H1 (cell line): ENCODE measurements at regions not wholly inside any gene's neighbourhood (a gene's known extent, or its start where the extent isn't known, plus 50 kb on each side); places are given as distances from the start of the nearest gene placed in this dataset.

Experiments used
- CTCF ChIA-PET: fragments of 300-600 bp; sonication (Branson Sonifier 250); formaldehyde crosslinking; loops from one replicate; lab custom pipeline; 2021; ENCODE audit not compliant: partially characterized antibody; lab: Charles Lee
- POLR2A ChIA-PET: fragments of 300-600 bp; sonication (Branson Sonifier 250); formaldehyde crosslinking; loops from one replicate; lab custom pipeline; 2021; ENCODE audit warnings: inconsistent platforms; ENCODE audit not compliant: partially characterized antibody; lab: Charles Lee
- DNase-seq, 2 experiments: peaks; one replicate each; pipeline versions ENCODE4 v3.0.0 to v3.0.0-alpha.2; 2010 to 2022; ENCODE audit warnings: low spot score in 2 of 2, low read depth in 1 of 2, mixed read lengths in 1 of 2
- FAIRE-seq: peaks from 2 replicates; lab custom pipeline; 2011; peaks lifted over from hg19 to GRCh38; lab: Jason Lieb, UNC
- H2AFZ ChIP-seq: 2 replicates; pipeline ENCODE4 v1.8.1; 2012; ENCODE audit warnings: low read length, inconsistent platforms
- H2AK5ac ChIP-seq: 2 replicates; pipeline ENCODE4 v1.6.1; 2013; ENCODE audit warnings: low read depth, low read length
- H2BK120ac ChIP-seq: replicated peaks from 2 replicates; pipeline ENCODE3; 2013; ENCODE audit warnings: low read depth, low read length, inconsistent platforms
- H2BK12ac ChIP-seq: 2 replicates; pipeline ENCODE4 v1.6.1; 2013; ENCODE audit warnings: low read depth, low read length
- H2BK15ac ChIP-seq: 2 replicates; pipeline ENCODE4 v1.6.1; 2013; ENCODE audit warnings: low read length
- H2BK20ac ChIP-seq: 2 replicates; pipeline ENCODE4 v1.6.1; 2013; ENCODE audit warnings: low read length
- H2BK5ac ChIP-seq: 2 replicates; pipeline ENCODE4 v1.6.1; 2013; ENCODE audit warnings: low read depth, low read length
- H3K14ac ChIP-seq: 2 replicates; pipeline ENCODE4 v1.6.1; 2013; ENCODE audit warnings: inconsistent platforms; ENCODE audit not compliant: insufficient read length
- H3K18ac ChIP-seq: 2 replicates; pipeline ENCODE4 v1.6.1; 2013; ENCODE audit warnings: low read length; ENCODE audit errors: extremely low read depth
- H3K23ac ChIP-seq: 2 replicates; pipeline ENCODE4 v1.6.1; 2013; ENCODE audit warnings: inconsistent platforms; ENCODE audit not compliant: insufficient read length
- H3K23me2 ChIP-seq: 2 replicates; pipeline ENCODE4 v1.6.1; 2013; ENCODE audit warnings: low read depth, low read length
- H3K27ac ChIP-seq: 2 replicates; pipeline ENCODE4 v1.6.1; 2011; ENCODE audit warnings: low read depth, low read length, inconsistent platforms
- H3K27me3 ChIP-seq, 4 experiments: replicated peaks in 1 of 4; 1 replicate in 1 of 4; 2 replicates in 3 of 4; pipeline versions ENCODE4 v1.6.1 to v1.8.1; 2011 to 2013; ENCODE audit warnings: low read length in 3 of 4, mild to moderate bottlenecking in 3 of 4, inconsistent platforms in 2 of 4, mixed read lengths in 2 of 4, moderate library complexity in 1 of 4; ENCODE audit not compliant: control insufficient read depth in 3 of 4, insufficient read depth in 3 of 4; ENCODE audit errors: extremely low read depth in 1 of 4
- H3K36me3 ChIP-seq, 4 experiments: 2 replicates each; pipeline versions ENCODE4 v1.6.1 to v1.8.1; 2011 to 2013; ENCODE audit warnings: mild to moderate bottlenecking in 4 of 4, low read length in 3 of 4, moderate library complexity in 2 of 4, control low read depth in 1 of 4, inconsistent platforms in 1 of 4; ENCODE audit not compliant: insufficient read depth in 4 of 4, control insufficient read depth in 2 of 4
- H3K4ac ChIP-seq: replicated peaks from 2 replicates; pipeline ENCODE3; 2013; ENCODE audit warnings: low read length, low read depth, mixed read lengths, inconsistent platforms; ENCODE audit not compliant: insufficient read length
- H3K4me1 ChIP-seq, 4 experiments: replicated peaks in 1 of 4; 1 replicate in 1 of 4; 2 replicates in 3 of 4; pipeline versions ENCODE4 v1.6.1 to v1.8.1; 2011 to 2013; ENCODE audit warnings: low read length in 3 of 4, inconsistent platforms in 2 of 4, mixed read lengths in 1 of 4; ENCODE audit not compliant: insufficient read depth in 4 of 4, control insufficient read depth in 3 of 4
- H3K4me2 ChIP-seq, 2 experiments: 2 replicates each; pipeline versions ENCODE4 v1.6.1 to v1.8.1; 2011 to 2013; ENCODE audit warnings: low read depth in 2 of 2, low read length in 2 of 2, control low read depth in 1 of 2, inconsistent platforms in 1 of 2, mild to moderate bottlenecking in 1 of 2; ENCODE audit not compliant: insufficient read depth in 1 of 2
- H3K4me3 ChIP-seq, 4 experiments: fragments of 200-600, 300-600 bp in 1 of 4; sonication (generic), shearing (Covaris generic), sonication (Bioruptor Twin) in 1 of 4; 2 replicates each; pipeline versions ENCODE4 v1.5.1 to v1.8.1; 2011 to 2016; ENCODE audit warnings: low read length in 4 of 4, low read depth in 3 of 4, control low read depth in 2 of 4, inconsistent platforms in 2 of 4, mild to moderate bottlenecking in 2 of 4, mixed read lengths in 1 of 4, moderate library complexity in 1 of 4; ENCODE audit not compliant: insufficient read depth in 2 of 4; ENCODE audit errors: extremely low read depth in 1 of 4
- H3K56ac ChIP-seq: replicated peaks from 2 replicates; pipeline ENCODE3; 2013; ENCODE audit warnings: low read depth, mild to moderate bottlenecking, mixed read lengths, low read length, inconsistent platforms; ENCODE audit not compliant: insufficient read length
- H3K79me1 ChIP-seq: 2 replicates; pipeline ENCODE4 v1.6.1; 2013; ENCODE audit warnings: low read depth, low read length, control low read depth
- H3K79me2 ChIP-seq, 2 experiments: 2 replicates each; pipeline versions ENCODE4 v1.6.1 to v1.8.1; 2012 to 2013; ENCODE audit warnings: low read length in 2 of 2, mild to moderate bottlenecking in 2 of 2, inconsistent platforms in 1 of 2; ENCODE audit not compliant: insufficient read depth in 2 of 2, control insufficient read depth in 1 of 2
- H3K9ac ChIP-seq, 4 experiments: replicated peaks in 1 of 4; 1 replicate in 1 of 4; 2 replicates in 3 of 4; pipeline versions ENCODE4 v1.6.1 to v1.8.1; 2011 to 2013; ENCODE audit warnings: low read depth in 3 of 4, low read length in 3 of 4, control low read depth in 2 of 4, mild to moderate bottlenecking in 2 of 4, moderate library complexity in 2 of 4, inconsistent platforms in 1 of 4; ENCODE audit errors: extremely low read depth in 1 of 4
- H3K9me3 ChIP-seq, 2 experiments: 2 replicates each; pipeline versions ENCODE4 v1.6.1 to v1.8.1; 2012 to 2013; ENCODE audit warnings: mild to moderate bottlenecking in 2 of 2, moderate library complexity in 2 of 2, control low read depth in 1 of 2, inconsistent platforms in 1 of 2, low read depth in 1 of 2, low read length in 1 of 2, mixed read lengths in 1 of 2; ENCODE audit not compliant: insufficient read depth in 2 of 2
- H4K20me1 ChIP-seq, 2 experiments: replicated peaks in 1 of 2; 2 replicates each; pipeline versions ENCODE3 to v1.8.1; 2011 to 2013; ENCODE audit warnings: inconsistent platforms in 2 of 2, low read length in 2 of 2, mild to moderate bottlenecking in 1 of 2; ENCODE audit not compliant: insufficient read depth in 2 of 2, control insufficient read depth in 1 of 2
- H4K5ac ChIP-seq: 2 replicates; pipeline ENCODE4 v1.6.1; 2013; ENCODE audit warnings: low read length, low read depth, mixed read lengths, inconsistent platforms; ENCODE audit not compliant: insufficient read length
- H4K8ac ChIP-seq: 2 replicates; pipeline ENCODE4 v1.8.0; 2013; ENCODE audit warnings: mild to moderate bottlenecking, moderate library complexity, low read length, inconsistent platforms; ENCODE audit not compliant: insufficient read depth; ENCODE audit errors: extremely low read depth
- H4K91ac ChIP-seq: replicated peaks from 2 replicates; pipeline ENCODE3; 2013; ENCODE audit warnings: low read length, mixed read lengths, inconsistent platforms; ENCODE audit not compliant: insufficient read length
- CHD1 ChIP-seq: IDR thresholded peaks from 2 replicates; pipeline ENCODE4 v1.6.1; 2012; ENCODE audit warnings: low read depth, low read length, improper control_type of control experiment
- CTCF ChIP-seq, 3 experiments: IDR thresholded peaks; 1 replicate in 2 of 3; 2 replicates in 1 of 3; pipeline versions ENCODE4 v1.5.1 to v1.6.1; 2011; ENCODE audit warnings: low read length in 3 of 3, mild to moderate bottlenecking in 3 of 3, inconsistent platforms in 2 of 3, low read depth in 1 of 3, moderate library complexity in 1 of 3; ENCODE audit not compliant: insufficient read depth in 1 of 3; ENCODE audit errors: control extremely low read depth in 1 of 3
- HDAC2 ChIP-seq, 2 experiments: fragments of 300-600 bp in 1 of 2; sonication (generic) in 1 of 2; IDR thresholded peaks; 2 replicates each; pipeline ENCODE4 v1.6.1; 2011 to 2012; ENCODE audit warnings: low read depth in 2 of 2, low read length in 2 of 2, mild to moderate bottlenecking in 2 of 2, moderate library complexity in 2 of 2, borderline replicate concordance in 1 of 2, inconsistent platforms in 1 of 2
- PHF8 ChIP-seq: fragments of 200-600 bp; sonication (generic); conservative IDR thresholded peaks from 2 replicates; pipeline ENCODE4 v1.7.1; 2012; ENCODE audit warnings: low read depth, mild to moderate bottlenecking, inconsistent platforms, low read length, moderate library complexity
- RAD21 ChIP-seq, 2 experiments: IDR thresholded peaks in 1 of 2; conservative IDR thresholded peaks in 1 of 2; 2 replicates each; pipeline ENCODE4 v1.6.1; 2011; ENCODE audit warnings: low read depth in 2 of 2, low read length in 2 of 2, improper control_type of control experiment in 1 of 2, inconsistent platforms in 1 of 2, mild to moderate bottlenecking in 1 of 2, moderate library complexity in 1 of 2
- SAP30 ChIP-seq: fragments of 300-600 bp; sonication (generic); IDR thresholded peaks from 2 replicates; pipeline ENCODE4 v1.7.1; 2012; ENCODE audit warnings: low read length, moderate library complexity, mild to moderate bottlenecking, inconsistent platforms; ENCODE audit not compliant: insufficient read depth, insufficient replicate concordance
- SP2 ChIP-seq: IDR thresholded peaks from 2 replicates; pipeline ENCODE4 v1.6.1; 2012; ENCODE audit warnings: mild to moderate bottlenecking, low read length, inconsistent platforms
- TAF7 ChIP-seq: optimal IDR thresholded peaks from 2 replicates; pipeline ENCODE3; 2011; ENCODE audit warnings: low read depth, mild to moderate bottlenecking, inconsistent platforms, low read length, moderate library complexity, borderline replicate concordance
- YY1 ChIP-seq: IDR thresholded peaks from 2 replicates; pipeline ENCODE4 v1.6.1; 2011; ENCODE audit warnings: low read depth, mild to moderate bottlenecking, low read length
- WGBS, 2 experiments: shearing (Covaris generic) in 1 of 2; methylation state at CpG; one replicate each; pipeline versions ENCODE4 v1.1.6 to v1.1.7; 2013 to 2015; ENCODE audit warnings: low lambda C conversion rate in 2 of 2, mixed read lengths in 2 of 2, inconsistent platforms in 1 of 2, low coverage in 1 of 2, missing lambda C conversion rate in 1 of 2; ENCODE audit not compliant: insufficient replicate concordance in 2 of 2, insufficient coverage in 1 of 2, insufficient read length in 1 of 2; ENCODE audit errors: extremely low coverage in 1 of 2, missing lambda C conversion rate in 1 of 2; 5-methylcytosine and 5-hydroxymethylcytosine counted together

GRCh38 chr6:94902974-94903628 lies 674.2 kb upstream of the MANEA start:
- H3K9me3 ChIP-seq = no peaks in the 10 kb centered on the region
- H4K91ac ChIP-seq = no peak overlapping the region
- no peaks in the 10 kb centered on the region for H3K79me2 ChIP-seq
- ChIA-PET POLR2A (no interaction called here), CTCF (interaction anchor here (1.3 to 1.5 kb wide), 2 partner anchors 89 to 181 kb away, joined by 3 to 4 read pairs; no protein-coding TSS in a partner anchor)
- peak overlapping the region; percentile 3; the same call in 1 of the 2 replicates for H2AFZ ChIP-seq
- H3K56ac ChIP-seq = no peak overlapping the region
- no peak overlapping the region for H3K4me3 ChIP-seq
- H3K23ac ChIP-seq = no peak overlapping the region
- H3K9ac ChIP-seq = no peak overlapping the region
- H3K4ac ChIP-seq = no peak overlapping the region
- H3K36me3 ChIP-seq = no peaks in the 10 kb centered on the region
- H4K20me1 ChIP-seq = no peaks in the 10 kb centered on the region
- DNase-seq = peak in 1 of 2 experiments; percentile 47
- H4K8ac ChIP-seq = no peak overlapping the region; the same call in 1 of the 2 replicates
- no peak overlapping the region for H2BK5ac ChIP-seq
- H3K23me2 ChIP-seq = no peaks in the 10 kb centered on the region
- H3K18ac ChIP-seq = no peak overlapping the region
- H2AK5ac ChIP-seq = no peak overlapping the region
- no peak overlapping the region for H2BK15ac ChIP-seq
- FAIRE-seq = no peak
- no peak overlapping the region for H2BK20ac ChIP-seq
- H2BK120ac ChIP-seq = no peak overlapping the region
- H3K4me1 ChIP-seq = no peaks in the 10 kb centered on the region
- no peak overlapping the region for H2BK12ac ChIP-seq
- no peak overlapping the region for H3K14ac ChIP-seq
- no peaks in the 10 kb centered on the region for H3K27me3 ChIP-seq
- no peaks in the 10 kb centered on the region for H3K79me1 ChIP-seq
- 92% methylated on average over 1 of the region's 1 CpG; no CpG with 5 or more reads in 1 of the 2 experiments for WGBS, 2 experiments
- no peak overlapping the region for H3K4me2 ChIP-seq
- no peak overlapping the region for H3K27ac ChIP-seq
- H4K5ac ChIP-seq = no peak overlapping the region
- no peak for TF ChIP-seq PHF8
- no peak for TF ChIP-seq TAF7
- TF ChIP-seq SAP30 = no peak
- no peak for TF ChIP-seq HDAC2 (IDR thresholded peaks at IDR 0.05; ENCODE audit: borderline replicate concordance in 1 of 2, low read depth in 2 of 2, low read length in 2 of 2)
- no peak for TF ChIP-seq CHD1
- TF ChIP-seq YY1 = no peak
- TF ChIP-seq RAD21 (IDR thresholded peaks at IDR 0.05 in 1 of 2, conservative IDR thresholded peaks at IDR 0.05 in 1 of 2; ENCODE audit: low read depth in 2 of 2, low read length in 2 of 2) = peak; percentile 32 to 36
- peak in 1 of 3 experiments; percentile 54; a peak in 1 of 4 replicates for TF ChIP-seq CTCF (IDR thresholded peaks at IDR 0.05; ENCODE audit: control extremely low read depth in 1 of 3, insufficient read depth in 1 of 3, low read depth in 1 of 3, low read length in 3 of 3)
- no peak for TF ChIP-seq SP2
